Astrocyte of the spinal cord (primary cell): ENCODE measurements at regions not wholly inside any gene's neighbourhood (a gene's known extent, or its start where the extent isn't known, plus 50 kb on each side); places are given as distances from the start of the nearest gene placed in this dataset.

Experiments
- DNase-seq: peaks from one replicate; pipeline ENCODE4 v3.0.0; 2011; ENCODE audit warnings: low read depth, low spot score
- H3K4me3 ChIP-seq: 2 replicates; pipeline ENCODE4 v1.5.1; 2011; ENCODE audit warnings: low read depth, mild to moderate bottlenecking, low read length, moderate library complexity
- in situ Hi-C: cut with HindIII; loops from 2 replicates; pipeline ENCODE4 v1.10.0; 2017; ENCODE audit warnings: low sequenced_read_pairs
- TF ChIP-seq, protein P1 (sequence below): IDR thresholded peaks from 2 replicates; pipeline ENCODE4 v1.5.1; 2012; ENCODE audit warnings: low read depth, mild to moderate bottlenecking, low read length, inconsistent platforms

DNA sequence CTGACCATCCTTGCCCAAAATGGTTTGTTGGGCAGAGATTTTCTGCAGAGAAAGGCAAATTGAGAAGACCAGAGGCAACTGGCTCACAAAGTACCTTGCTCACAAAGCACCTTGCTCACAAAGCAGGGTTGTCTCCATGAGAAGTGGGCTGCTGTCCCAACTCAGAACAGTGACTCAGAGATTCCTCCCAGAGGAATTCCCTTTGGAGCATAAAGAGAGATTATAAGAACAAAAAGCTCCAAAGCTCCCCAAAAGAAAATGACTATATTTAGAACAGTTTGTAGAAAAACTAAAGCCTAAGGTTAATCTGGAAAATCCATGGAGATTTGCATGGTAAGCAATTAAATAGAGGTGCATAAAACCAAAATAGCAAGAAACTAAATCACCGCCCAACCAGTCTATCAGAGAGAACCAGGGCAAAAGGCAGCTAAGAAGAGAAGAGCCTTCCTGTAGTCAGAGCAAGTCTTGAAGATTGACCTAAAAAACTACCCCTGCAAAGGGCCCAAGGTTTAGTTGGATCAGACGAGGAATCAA is 731.4 kb downstream of the FAT4 start:
- no peak overlapping the region for H3K4me3 ChIP-seq
- in situ Hi-C loops: no loop called here
- TF ChIP-seq, protein P1, sequence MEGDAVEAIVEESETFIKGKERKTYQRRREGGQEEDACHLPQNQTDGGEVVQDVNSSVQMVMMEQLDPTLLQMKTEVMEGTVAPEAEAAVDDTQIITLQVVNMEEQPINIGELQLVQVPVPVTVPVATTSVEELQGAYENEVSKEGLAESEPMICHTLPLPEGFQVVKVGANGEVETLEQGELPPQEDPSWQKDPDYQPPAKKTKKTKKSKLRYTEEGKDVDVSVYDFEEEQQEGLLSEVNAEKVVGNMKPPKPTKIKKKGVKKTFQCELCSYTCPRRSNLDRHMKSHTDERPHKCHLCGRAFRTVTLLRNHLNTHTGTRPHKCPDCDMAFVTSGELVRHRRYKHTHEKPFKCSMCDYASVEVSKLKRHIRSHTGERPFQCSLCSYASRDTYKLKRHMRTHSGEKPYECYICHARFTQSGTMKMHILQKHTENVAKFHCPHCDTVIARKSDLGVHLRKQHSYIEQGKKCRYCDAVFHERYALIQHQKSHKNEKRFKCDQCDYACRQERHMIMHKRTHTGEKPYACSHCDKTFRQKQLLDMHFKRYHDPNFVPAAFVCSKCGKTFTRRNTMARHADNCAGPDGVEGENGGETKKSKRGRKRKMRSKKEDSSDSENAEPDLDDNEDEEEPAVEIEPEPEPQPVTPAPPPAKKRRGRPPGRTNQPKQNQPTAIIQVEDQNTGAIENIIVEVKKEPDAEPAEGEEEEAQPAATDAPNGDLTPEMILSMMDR: no peak
- peak; percentile 42 for DNase-seq

DNA sequence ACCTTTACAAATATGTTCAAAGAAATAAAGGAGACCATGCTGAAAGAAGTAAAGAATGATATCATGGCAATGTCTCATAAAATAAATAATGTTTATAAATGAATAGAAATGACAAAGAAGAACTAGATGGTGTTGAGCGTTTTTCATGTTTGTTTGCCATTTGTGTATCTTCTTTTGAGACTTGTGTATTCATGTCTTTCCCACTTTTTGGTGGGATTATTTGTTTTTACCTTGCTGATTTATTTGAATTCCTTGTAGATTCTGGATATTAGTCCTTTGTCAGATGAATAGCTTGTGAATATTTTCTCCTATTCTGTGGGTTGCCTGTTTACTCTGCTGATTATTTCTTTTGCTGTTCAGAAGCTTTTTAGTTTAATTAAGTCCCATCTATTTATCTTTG is 732.4 kb downstream of the FAT4 start:
- TF ChIP-seq, protein P1: no peak
- in situ Hi-C loops: no loop called here
- no peak for DNase-seq
- H3K4me3 ChIP-seq: no peak overlapping the region

DNA sequence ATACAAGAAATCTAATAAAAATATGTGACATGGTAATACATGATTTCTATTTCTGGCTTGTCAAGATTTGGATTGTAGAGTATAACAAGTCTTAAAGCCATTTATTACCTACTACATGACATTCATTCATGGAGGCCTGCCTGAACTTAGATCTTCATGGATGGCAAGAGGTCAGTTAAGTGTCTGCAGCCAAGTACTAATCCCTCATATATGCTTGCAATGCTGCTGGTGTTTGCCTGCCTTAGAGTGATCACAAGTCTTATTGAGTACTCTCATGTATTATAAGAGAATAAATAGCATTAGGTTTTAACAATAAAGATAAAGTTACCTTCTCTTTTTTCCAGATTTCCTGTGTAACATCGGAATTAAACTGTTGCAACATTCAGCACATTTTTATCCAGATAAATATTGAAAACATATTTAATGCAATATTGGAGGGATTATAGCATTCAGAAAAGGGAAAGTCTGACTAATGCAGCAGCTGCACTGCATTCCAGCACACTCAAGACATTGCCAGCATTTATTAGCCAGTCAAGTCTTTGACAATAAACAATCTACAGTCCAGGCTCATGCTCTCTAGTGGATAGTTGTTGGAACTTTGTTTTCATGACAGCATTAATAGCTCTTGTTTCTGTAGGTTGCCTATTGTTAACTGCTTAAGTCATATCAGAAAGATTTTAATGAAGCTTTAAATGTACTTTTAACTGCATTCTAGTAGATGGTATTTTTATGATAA is 737.1 kb downstream of the FAT4 start:
- H3K4me3 ChIP-seq: no peak overlapping the region
- in situ Hi-C loops: no loop called here
- TF ChIP-seq, protein P1: peak; percentile 27
- DNase-seq: peak; percentile 61

DNA sequence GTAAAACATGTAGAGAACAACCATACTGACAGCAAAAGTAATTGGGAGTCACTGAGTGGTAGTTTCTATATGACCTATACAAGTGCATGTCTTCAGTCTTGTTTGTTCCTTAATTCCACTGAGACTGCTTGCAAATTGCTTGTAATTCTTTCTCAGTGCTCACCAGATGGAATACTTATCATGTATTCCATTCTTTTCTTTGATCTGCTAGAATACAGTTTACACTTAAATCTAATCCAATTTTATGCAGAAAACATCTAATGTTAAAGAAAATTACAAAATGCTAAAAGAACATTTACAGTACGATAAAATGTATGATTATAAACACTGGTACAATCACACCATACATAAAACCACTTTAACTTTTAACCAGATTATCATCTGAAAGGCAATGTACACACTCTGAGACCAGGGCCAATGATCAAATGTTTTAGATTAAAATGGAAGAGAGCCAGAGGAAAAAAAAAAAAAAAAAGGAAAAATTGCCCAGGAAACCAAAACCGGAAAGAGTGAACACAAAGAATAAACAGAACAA is 741.4 kb downstream of the FAT4 start:
- TF ChIP-seq, protein P1: no peak
- in situ Hi-C loops: no loop called here

DNA sequence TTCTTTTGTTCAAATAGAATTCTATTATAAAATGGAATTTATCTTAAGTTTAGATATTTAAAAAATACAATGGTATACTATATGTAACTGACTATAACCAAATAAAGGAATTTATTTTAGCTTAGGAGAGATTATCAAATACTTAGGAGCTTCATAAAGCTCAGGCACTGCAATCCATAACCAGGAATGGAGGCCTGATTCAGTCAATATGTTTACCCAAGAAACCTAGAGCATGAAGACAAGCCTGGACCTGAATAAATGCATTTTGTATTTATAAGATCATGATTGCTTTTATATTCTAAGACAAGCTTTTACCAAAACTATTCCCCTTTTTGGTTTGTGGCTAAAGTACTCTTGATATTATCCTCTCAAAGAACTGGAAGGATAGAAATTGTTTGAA is 742.6 kb downstream of the FAT4 start:
- no peak for DNase-seq
- H3K4me3 ChIP-seq: no peak overlapping the region
- TF ChIP-seq, protein P1: no peak
- in situ Hi-C loops: no loop called here

More for the DNA sequence above, 741.4 kb downstream of the FAT4 start:
- no peak overlapping the region for H3K4me3 ChIP-seq
- no peak for DNase-seq

DNA sequence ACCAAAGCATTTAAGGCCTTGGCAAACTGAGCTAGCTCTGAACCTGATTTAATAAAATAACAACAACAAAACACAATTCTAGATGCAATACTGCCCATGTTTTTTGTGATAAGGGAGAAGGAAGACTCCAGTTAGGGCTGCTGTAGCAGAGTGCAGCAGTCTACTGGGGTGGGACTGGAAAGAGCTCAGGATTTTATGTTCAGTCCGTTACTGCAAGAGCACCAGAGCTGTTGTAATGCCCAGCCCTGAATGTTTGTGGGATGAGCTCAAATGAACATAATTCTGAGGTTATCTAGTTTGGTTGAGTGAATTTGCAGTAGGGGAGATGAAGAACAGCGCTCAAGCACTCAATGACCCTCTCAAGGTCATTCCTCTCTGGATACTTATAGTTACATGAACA is 743.8 kb downstream of the FAT4 start:
- TF ChIP-seq, protein P1: no peak
- in situ Hi-C loops: no loop called here
- DNase-seq: no peak
- H3K4me3 ChIP-seq: no peak overlapping the region
